Kidney (tissue), 13 donors: ENCODE measurements at regions not wholly inside any gene's neighbourhood (a gene's known extent, or its start where the extent isn't known, plus 50 kb on each side); places are given as distances from the start of the nearest gene placed in this dataset.

Experiments used
- DNase-seq, 5 donors: peaks; one replicate each; pipeline ENCODE4 v3.0.0-alpha.2; 2013 to 2020
- FAIRE-seq: peaks from 2 replicates; lab custom pipeline; 2012; peaks lifted over from hg19 to GRCh38; lab: Jason Lieb, UNC
- H3K27ac ChIP-seq, 2 donors: one replicate each; pipeline ENCODE4 v1.7.0; 2013; ENCODE audit warnings: low read depth in 2 of 2, low read length in 2 of 2, inconsistent platforms in 1 of 2
- H3K27me3 ChIP-seq: one replicate; pipeline ENCODE4 v1.7.1; 2013; ENCODE audit warnings: low read length, inconsistent platforms; ENCODE audit not compliant: control insufficient read depth, insufficient read depth
- H3K36me3 ChIP-seq, 3 donors: one replicate each; pipeline versions ENCODE4 v1.7.0 to v1.7.1; 2013; ENCODE audit warnings: low read length in 3 of 3, control low read depth in 1 of 3, inconsistent platforms in 1 of 3; ENCODE audit not compliant: insufficient read depth in 3 of 3, control insufficient read depth in 2 of 3
- H3K4me1 ChIP-seq, 3 donors: one replicate each; pipeline versions ENCODE4 v1.7.0 to v1.7.1; 2013; ENCODE audit warnings: low read length in 3 of 3, inconsistent platforms in 1 of 3, low read depth in 1 of 3; ENCODE audit not compliant: control insufficient read depth in 2 of 3, insufficient read depth in 2 of 3
- H3K4me3 ChIP-seq, 3 donors: one replicate each; pipeline versions ENCODE4 v1.7.0 to v1.8.1; 2013; ENCODE audit warnings: low read length in 3 of 3, control low read depth in 1 of 3, inconsistent platforms in 1 of 3
- H3K9ac ChIP-seq, 3 donors: one replicate each; pipeline versions ENCODE4 v1.7.0 to v1.7.1; 2013; ENCODE audit warnings: low read length in 3 of 3, control low read depth in 1 of 3, inconsistent platforms in 1 of 3
- H3K9me3 ChIP-seq, 3 donors: one replicate each; pipeline versions ENCODE4 v1.7.0 to v1.7.1; 2013; ENCODE audit warnings: low read length in 3 of 3, control low read depth in 1 of 3, inconsistent platforms in 1 of 3; ENCODE audit not compliant: control insufficient read depth in 2 of 3, insufficient read depth in 1 of 3
- CTCF ChIP-seq: IDR thresholded peaks from 3 replicates; pipeline ENCODE4 v1.5.1; 2012; ENCODE audit warnings: mild to moderate bottlenecking, moderate library complexity, borderline replicate concordance; ENCODE audit not compliant: insufficient read depth; ENCODE audit errors: extremely low read depth
- intact Hi-C: fragments of 100-400 bp; cut with DNase I; formaldehyde crosslinking; loops from one replicate; pipeline ENCODE4 v1.11.1; 2022
- donor health status: control.
- donor health status: control.
- donor health status: control.
- donor health status: control.
- donor health status: control.
- donor health status: DM: yes; HTN: yes; CAD: no.
- donor health status: Normal renal cell carcinoma (clear cell type).

- Histone ChIP-seq H3K27me3 (no peaks in the 10 kb centered on the region), H3K4me1 (peaks cover 0 to 6% (median 3%) of the 10 kb centered on the region in 3 donors), H3K9me3 (no peaks in the 10 kb centered on the region), H3K9ac (no peak overlapping the region), H3K36me3 (no peaks in the 10 kb centered on the region), H3K4me3 (no peak overlapping the region), H3K27ac (no peak overlapping the region)
- TF ChIP-seq CTCF, result no peak
- FAIRE-seq (no peak), DNase-seq (peak in 1 of 5 donors; percentile 14)
- intact Hi-C loops, result no loop called here
Measured at GRCh38 chr12:69096669-69097335, 142.6 kb upstream of the CPSF6 start.

- FAIRE-seq (no peak), DNase-seq (no peak)
- intact Hi-C loops, result no loop called here
Measured at GRCh38 chr12:69097619-69098368, 141.6 kb upstream of the CPSF6 start.

GRCh38 chr12:69099201-69099837 is 140.1 kb upstream of the CPSF6 start:
- H3K9ac ChIP-seq, result no peak overlapping the region
- DNase-seq, result peak in 1 of 5 donors; percentile 32
- intact Hi-C loops, result no loop called here
- H3K27me3 ChIP-seq, result no peaks in the 10 kb centered on the region
- no peak for TF ChIP-seq CTCF
- H3K9me3 ChIP-seq, result no peaks in the 10 kb centered on the region
- H3K4me1 ChIP-seq, result peaks cover 0 to 10% (median 3%) of the 10 kb centered on the region in 3 donors
- FAIRE-seq, result no peak
- no peaks in the 10 kb centered on the region for H3K36me3 ChIP-seq
- H3K4me3 ChIP-seq, result no peak overlapping the region
- H3K27ac ChIP-seq, result no peak overlapping the region

More at GRCh38 chr12:69097619-69098368, 141.6 kb upstream of the CPSF6 start:
- no peak overlapping the region for H3K9ac ChIP-seq
- H3K27ac ChIP-seq, result no peak overlapping the region
- no peak for TF ChIP-seq CTCF
- no peak overlapping the region for H3K4me3 ChIP-seq
- peaks cover 0 to 7% (median 3%) of the 10 kb centered on the region in 3 donors for H3K4me1 ChIP-seq
- H3K27me3 ChIP-seq, result no peaks in the 10 kb centered on the region
- H3K9me3 ChIP-seq, result no peaks in the 10 kb centered on the region
- H3K36me3 ChIP-seq, result no peaks in the 10 kb centered on the region
